PC-3 (cell line): ENCODE measurements at regions not wholly inside any gene's neighbourhood (a gene's known extent, or its start where the extent isn't known, plus 50 kb on each side); places are given as distances from the start of the nearest gene placed in this dataset.
A peak's percentile ranks its signal among the peaks of the same experiment; 100 is the strongest.

Experiments used
- EZH2 ChIP-seq: fragments of 300-600 bp; sonication (generic); IDR thresholded peaks from one replicate; pipeline ENCODE4 v1.6.1; 2017; ENCODE audit warnings: antibody characterized with exemption, mild to moderate bottlenecking, low read length; ENCODE audit not compliant: unreplicated experiment
- TF ChIP-seq, protein P1 (sequence below): fragments of 300-600 bp; sonication (generic); conservative IDR thresholded peaks from 2 replicates; pipeline ENCODE4 v1.5.1; 2017; ENCODE audit warnings: antibody characterized with exemption, low read depth, mild to moderate bottlenecking, low read length

GRCh38 chr7:42574685-42575084, 337.2 kb downstream of the C7orf25 start:
- TF ChIP-seq, protein P1, sequence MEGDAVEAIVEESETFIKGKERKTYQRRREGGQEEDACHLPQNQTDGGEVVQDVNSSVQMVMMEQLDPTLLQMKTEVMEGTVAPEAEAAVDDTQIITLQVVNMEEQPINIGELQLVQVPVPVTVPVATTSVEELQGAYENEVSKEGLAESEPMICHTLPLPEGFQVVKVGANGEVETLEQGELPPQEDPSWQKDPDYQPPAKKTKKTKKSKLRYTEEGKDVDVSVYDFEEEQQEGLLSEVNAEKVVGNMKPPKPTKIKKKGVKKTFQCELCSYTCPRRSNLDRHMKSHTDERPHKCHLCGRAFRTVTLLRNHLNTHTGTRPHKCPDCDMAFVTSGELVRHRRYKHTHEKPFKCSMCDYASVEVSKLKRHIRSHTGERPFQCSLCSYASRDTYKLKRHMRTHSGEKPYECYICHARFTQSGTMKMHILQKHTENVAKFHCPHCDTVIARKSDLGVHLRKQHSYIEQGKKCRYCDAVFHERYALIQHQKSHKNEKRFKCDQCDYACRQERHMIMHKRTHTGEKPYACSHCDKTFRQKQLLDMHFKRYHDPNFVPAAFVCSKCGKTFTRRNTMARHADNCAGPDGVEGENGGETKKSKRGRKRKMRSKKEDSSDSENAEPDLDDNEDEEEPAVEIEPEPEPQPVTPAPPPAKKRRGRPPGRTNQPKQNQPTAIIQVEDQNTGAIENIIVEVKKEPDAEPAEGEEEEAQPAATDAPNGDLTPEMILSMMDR, result peak; percentile 67
- no peak for TF ChIP-seq EZH2
